CD14-positive monocyte (primary cell): ENCODE measurements at regions not wholly inside any gene's neighbourhood (a gene's known extent, or its start where the extent isn't known, plus 50 kb on each side); places are given as distances from the start of the nearest gene placed in this dataset.

ENCODE experiments used
- DNase-seq, 3 donors: peaks; one replicate each; pipeline ENCODE4 v3.0.0-alpha.2; 2011 to 2022
- H2AFZ ChIP-seq: 2 replicates; pipeline ENCODE4 v1.6.0; 2012; ENCODE audit warnings: mild to moderate bottlenecking, low read depth, low read length, inconsistent platforms; ENCODE audit not compliant: insufficient read depth, poor library complexity, severe bottlenecking
- H3K27ac ChIP-seq, 2 donors: 1 replicate in 1 of 2; 2 replicates in 1 of 2; pipeline ENCODE4 v1.5.1; 2012 to 2013; ENCODE audit warnings: low read length in 2 of 2, control low read depth in 1 of 2, inconsistent platforms in 1 of 2, low read depth in 1 of 2, mild to moderate bottlenecking in 1 of 2
- H3K27me3 ChIP-seq, 2 donors: one replicate each; pipeline versions ENCODE4 v1.6.0 to v1.6.1; 2011 to 2013; ENCODE audit warnings: low read length in 2 of 2; ENCODE audit not compliant: control insufficient read depth in 2 of 2, insufficient read depth in 2 of 2
- H3K36me3 ChIP-seq, 2 donors: replicated peaks in 1 of 2; 1 replicate in 1 of 2; 2 replicates in 1 of 2; pipeline versions ENCODE4 v1.5.1 to v1.6.1; 2012 to 2013; ENCODE audit warnings: low read length in 2 of 2, control low read depth in 1 of 2, inconsistent platforms in 1 of 2, mild to moderate bottlenecking in 1 of 2; ENCODE audit not compliant: insufficient read depth in 2 of 2, control insufficient read depth in 1 of 2
- H3K4me1 ChIP-seq, 2 donors: 1 replicate in 1 of 2; 2 replicates in 1 of 2; pipeline versions ENCODE4 v1.5.1 to v1.6.1; 2012 to 2013; ENCODE audit warnings: low read length in 2 of 2, control low read depth in 1 of 2, inconsistent platforms in 1 of 2, mild to moderate bottlenecking in 1 of 2, moderate library complexity in 1 of 2; ENCODE audit not compliant: insufficient read depth in 2 of 2, control insufficient read depth in 1 of 2
- H3K4me2 ChIP-seq: replicated peaks from 2 replicates; pipeline ENCODE3; 2012; ENCODE audit warnings: low read length, moderate library complexity, mild to moderate bottlenecking; ENCODE audit not compliant: poor library complexity, severe bottlenecking; ENCODE audit errors: extremely low read depth
- H3K4me3 ChIP-seq, 3 experiments: fragments of 200-600 bp in 1 of 3; sonication (generic) in 1 of 3; replicated peaks in 1 of 3; 1 replicate in 2 of 3; 2 replicates in 1 of 3; pipeline ENCODE4 v1.5.1; 2011 to 2013; ENCODE audit warnings: low read length in 3 of 3, mild to moderate bottlenecking in 3 of 3, control low read depth in 2 of 3, low read depth in 2 of 3, inconsistent platforms in 1 of 3, moderate library complexity in 1 of 3
- H3K79me2 ChIP-seq: 2 replicates; pipeline ENCODE4 v1.6.0; 2012; ENCODE audit warnings: mild to moderate bottlenecking, control low read depth, inconsistent platforms, low read length, moderate library complexity; ENCODE audit not compliant: insufficient read depth
- H3K9ac ChIP-seq: 2 replicates; pipeline ENCODE4 v1.6.0; 2017; ENCODE audit warnings: low read length, mild to moderate bottlenecking; ENCODE audit not compliant: insufficient read depth, poor library complexity, severe bottlenecking
- H3K9me3 ChIP-seq, 2 donors: replicated peaks in 1 of 2; 1 replicate in 1 of 2; 2 replicates in 1 of 2; pipeline versions ENCODE4 v1.5.1 to v1.6.1; 2012 to 2013; ENCODE audit warnings: low read length in 2 of 2, control low read depth in 1 of 2; ENCODE audit not compliant: control insufficient read depth in 1 of 2, insufficient read depth in 1 of 2
- H4K20me1 ChIP-seq: 2 replicates; pipeline ENCODE4 v1.6.0; 2012; ENCODE audit warnings: mild to moderate bottlenecking, low read length, control low read depth, moderate library complexity; ENCODE audit not compliant: insufficient read depth
- H3K27ac Mint-ChIP-seq, 7 donors: one replicate each; pipeline ENCODE4 v1.8.0; 2020; ENCODE audit warnings: mild to moderate bottlenecking in 7 of 7, mixed read lengths in 7 of 7, moderate library complexity in 6 of 7, inconsistent platforms in 2 of 7
- H3K27me3 Mint-ChIP-seq, 3 donors: one replicate each; pipeline ENCODE4 v1.8.0; 2021 to 2022; ENCODE audit warnings: low read depth in 3 of 3, mild to moderate bottlenecking in 3 of 3, mixed read lengths in 3 of 3, moderate library complexity in 3 of 3, inconsistent platforms in 1 of 3
- H3K36me3 Mint-ChIP-seq, 2 donors: one replicate each; pipeline ENCODE4 v1.8.0; 2020; ENCODE audit warnings: mixed read lengths in 2 of 2, inconsistent platforms in 1 of 2, mild to moderate bottlenecking in 1 of 2
- H3K4me1 Mint-ChIP-seq: one replicate; pipeline ENCODE4 v1.8.0; 2020; ENCODE audit warnings: mild to moderate bottlenecking, mixed read lengths
- H3K4me3 Mint-ChIP-seq, 2 donors: one replicate each; pipeline ENCODE4 v1.8.0; 2020; ENCODE audit warnings: mild to moderate bottlenecking in 2 of 2, mixed read lengths in 2 of 2, moderate library complexity in 1 of 2
- H3K9me3 Mint-ChIP-seq, 7 donors: one replicate each; pipeline ENCODE4 v1.8.0; 2020 to 2022; ENCODE audit warnings: mixed read lengths in 7 of 7, mild to moderate bottlenecking in 6 of 7, moderate library complexity in 6 of 7, inconsistent platforms in 2 of 7
- WGBS: methylation state at CpG from one replicate; pipeline ENCODE4 v1.1.5; 2013; ENCODE audit warnings: missing lambda C conversion rate; ENCODE audit not compliant: insufficient coverage; 5-methylcytosine and 5-hydroxymethylcytosine counted together
- intact Hi-C, 2 donors: fragments of 100-400 bp; cut with micrococcal nuclease; formaldehyde crosslinking; loops; one replicate each; pipeline versions ENCODE4 v1.15.0 to v1.15.1; 2023
- TF ChIP-seq, protein P1 (sequence below): fragments of 200-600 bp; IDR thresholded peaks from one replicate; pipeline ENCODE4 v1.8.0; 2022; ENCODE audit warnings: antibody characterized with exemption, mild to moderate bottlenecking

DNA sequence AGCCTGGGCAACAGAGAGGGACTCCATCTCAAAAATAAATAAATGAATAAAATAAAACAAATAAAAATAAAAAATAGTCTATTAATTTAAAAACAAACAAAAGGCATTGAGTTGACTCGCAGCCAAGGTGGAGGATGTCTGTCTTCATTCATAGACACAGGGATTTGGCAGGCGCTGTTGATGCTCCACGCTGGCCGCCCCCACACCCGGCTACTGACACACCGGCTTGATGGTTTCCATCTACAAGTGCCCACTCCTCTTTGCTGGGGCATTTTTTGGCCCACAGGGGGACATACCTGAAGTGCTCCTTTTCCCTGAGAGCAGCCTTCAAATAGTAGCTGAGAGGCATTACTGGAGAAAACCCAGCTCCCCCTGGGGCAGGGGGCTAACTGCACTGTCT, 178.3 kb upstream of the RALGAPA2 start:
- H4K20me1 ChIP-seq: no peaks in the 10 kb centered on the region
- peaks cover 0 to 9% (median 1%) of the 10 kb centered on the region in 7 donors for H3K9me3 Mint-ChIP-seq
- no peak overlapping the region for H3K4me2 ChIP-seq
- H3K4me3 Mint-ChIP-seq: no peak overlapping the region
- H3K9me3 ChIP-seq: no peaks in the 10 kb centered on the region
- H3K27ac ChIP-seq: no peak overlapping the region
- TF ChIP-seq, protein P1, sequence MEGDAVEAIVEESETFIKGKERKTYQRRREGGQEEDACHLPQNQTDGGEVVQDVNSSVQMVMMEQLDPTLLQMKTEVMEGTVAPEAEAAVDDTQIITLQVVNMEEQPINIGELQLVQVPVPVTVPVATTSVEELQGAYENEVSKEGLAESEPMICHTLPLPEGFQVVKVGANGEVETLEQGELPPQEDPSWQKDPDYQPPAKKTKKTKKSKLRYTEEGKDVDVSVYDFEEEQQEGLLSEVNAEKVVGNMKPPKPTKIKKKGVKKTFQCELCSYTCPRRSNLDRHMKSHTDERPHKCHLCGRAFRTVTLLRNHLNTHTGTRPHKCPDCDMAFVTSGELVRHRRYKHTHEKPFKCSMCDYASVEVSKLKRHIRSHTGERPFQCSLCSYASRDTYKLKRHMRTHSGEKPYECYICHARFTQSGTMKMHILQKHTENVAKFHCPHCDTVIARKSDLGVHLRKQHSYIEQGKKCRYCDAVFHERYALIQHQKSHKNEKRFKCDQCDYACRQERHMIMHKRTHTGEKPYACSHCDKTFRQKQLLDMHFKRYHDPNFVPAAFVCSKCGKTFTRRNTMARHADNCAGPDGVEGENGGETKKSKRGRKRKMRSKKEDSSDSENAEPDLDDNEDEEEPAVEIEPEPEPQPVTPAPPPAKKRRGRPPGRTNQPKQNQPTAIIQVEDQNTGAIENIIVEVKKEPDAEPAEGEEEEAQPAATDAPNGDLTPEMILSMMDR: no peak
- no peak overlapping the region for H3K9ac ChIP-seq
- no peak overlapping the region for H3K27ac Mint-ChIP-seq
- H3K36me3 Mint-ChIP-seq: no peaks in the 10 kb centered on the region
- H3K4me3 ChIP-seq: no peak overlapping the region
- H3K36me3 ChIP-seq: no peaks in the 10 kb centered on the region
- intact Hi-C loops: no loop called here
- H3K79me2 ChIP-seq: no peaks in the 10 kb centered on the region
- no peak for DNase-seq
- H3K27me3 Mint-ChIP-seq: peaks cover 17 to 20% (median 19%) of the 10 kb centered on the region in 3 donors
- no peaks in the 10 kb centered on the region for H3K4me1 Mint-ChIP-seq
- 94% methylated on average over 3 of the region's 6 CpGs for WGBS
- H3K4me1 ChIP-seq: no peaks in the 10 kb centered on the region
- no peak overlapping the region for H2AFZ ChIP-seq
- H3K27me3 ChIP-seq: no peaks in the 10 kb centered on the region

DNA sequence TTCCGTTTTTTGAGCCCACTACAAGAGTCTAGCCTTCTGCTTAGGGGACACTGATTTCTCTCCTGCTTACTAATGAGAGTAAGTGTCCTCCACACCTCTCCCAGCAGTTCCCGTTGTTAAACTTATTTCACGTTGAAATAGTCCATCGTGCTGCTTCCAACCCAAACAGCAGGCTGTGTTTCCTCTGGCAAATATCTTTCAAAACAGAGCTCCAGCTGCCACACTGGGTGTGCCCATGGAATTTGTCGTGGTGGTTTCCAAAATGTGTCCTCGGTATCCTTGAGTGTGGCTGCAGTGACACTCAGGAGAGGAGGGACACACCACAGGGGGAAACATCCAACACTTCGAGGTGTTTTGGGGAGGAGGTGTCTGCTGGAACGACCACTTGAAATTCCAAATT, 176.5 kb upstream of the RALGAPA2 start:
- no peaks in the 10 kb centered on the region for H4K20me1 ChIP-seq
- peaks cover 12 to 23% (median 20%) of the 10 kb centered on the region in 3 donors for H3K27me3 Mint-ChIP-seq

More for the DNA sequence above, 176.5 kb upstream of the RALGAPA2 start:
- peaks cover 0 to 6% (median 1%) of the 10 kb centered on the region in 7 donors for H3K9me3 Mint-ChIP-seq
- DNase-seq: no peak
- Histone ChIP-seq H3K9me3 (no peaks in the 10 kb centered on the region), H3K9ac (no peak overlapping the region), H3K79me2 (no peaks in the 10 kb centered on the region), H3K4me3 (no peak overlapping the region), H3K4me1 (no peaks in the 10 kb centered on the region), H3K4me2 (no peak overlapping the region), H3K36me3 (no peaks in the 10 kb centered on the region), H3K27ac (no peak overlapping the region), H3K27me3 (no peaks in the 10 kb centered on the region), H2AFZ (no peak overlapping the region)
- WGBS: 73% methylated on average over 7 of the region's 8 CpGs
- H3K27ac Mint-ChIP-seq: no peak overlapping the region
- peak overlapping the region in 1 of 2 donors; percentile 22 for H3K4me3 Mint-ChIP-seq
- no peaks in the 10 kb centered on the region for H3K36me3 Mint-ChIP-seq
- H3K4me1 Mint-ChIP-seq: no peaks in the 10 kb centered on the region
- TF ChIP-seq, protein P1: no peak
- intact Hi-C loops: no loop called here
